SK-N-MC (cell line): ENCODE measurements at regions not wholly inside any gene's neighbourhood (a gene's known extent, or its start where the extent isn't known, plus 50 kb on each side); places are given as distances from the start of the nearest gene placed in this dataset.

ENCODE experiments used
- DNase-seq: peaks from one replicate; pipeline ENCODE4 v3.0.0-alpha.2; 2011; ENCODE audit warnings: low read depth, low spot score
- H3K27ac ChIP-seq: fragments of 200-600 bp; sonication (generic); 2 replicates; pipeline ENCODE4 v1.5.1; 2016; ENCODE audit warnings: mixed run types
- H3K36me3 ChIP-seq: fragments of 200-600 bp; sonication (generic); 2 replicates; pipeline ENCODE4 v1.6.1; 2017; ENCODE audit warnings: antibody characterized with exemption, low read length, mixed read lengths; ENCODE audit not compliant: insufficient read depth
- H3K4me3 ChIP-seq: fragments of 200-600 bp; sonication (generic); 2 replicates; pipeline ENCODE4 v1.5.1; 2016
- H3K9ac ChIP-seq: fragments of 200-600 bp; sonication (generic); 2 replicates; pipeline ENCODE4 v1.8.0; 2017; ENCODE audit warnings: mixed run types, mixed read lengths; ENCODE audit not compliant: insufficient read length
- H3K9me3 ChIP-seq: fragments of 200-600 bp; sonication (generic); 2 replicates; pipeline ENCODE4 v1.6.1; 2017; ENCODE audit warnings: low read depth, mild to moderate bottlenecking, antibody characterized with exemption, low read length, moderate library complexity, mixed read lengths
- EZH2 ChIP-seq: fragments of 200-600 bp; sonication (generic); IDR thresholded peaks from one replicate; pipeline ENCODE4 v1.6.1; 2017; ENCODE audit warnings: antibody characterized with exemption
- FOXP2 ChIP-seq: optimal IDR thresholded peaks from 2 replicates; pipeline ENCODE3; 2011; ENCODE audit warnings: mild to moderate bottlenecking, moderate library complexity; ENCODE audit not compliant: insufficient read depth; ENCODE audit errors: extremely low read length, control extremely low read depth
- POLR2AphosphoS5 ChIP-seq: IDR thresholded peaks from 2 replicates; pipeline ENCODE4 v1.6.1; 2012; ENCODE audit warnings: mild to moderate bottlenecking, low read depth, low read length, borderline replicate concordance

- no peak for DNase-seq
- Histone ChIP-seq H3K27ac (no peak overlapping the region), H3K4me3 (no peak overlapping the region), H3K9ac (no peak overlapping the region), H3K9me3 (no peaks in the 10 kb centered on the region), H3K36me3 (no peaks in the 10 kb centered on the region)
- TF ChIP-seq FOXP2 (no peak), POLR2AphosphoS5 (no peak), EZH2 (no peak)
These were observed 382.2 kb upstream of the IGFBP7 start for GRCh38 chr4:57492251-57492878.

- Histone ChIP-seq H3K9ac (no peak overlapping the region), H3K36me3 (no peaks in the 10 kb centered on the region), H3K9me3 (no peaks in the 10 kb centered on the region), H3K27ac (no peak overlapping the region), H3K4me3 (no peak overlapping the region)
- DNase-seq = no peak
- TF ChIP-seq POLR2AphosphoS5 (no peak), FOXP2 (no peak), EZH2 (no peak)
These were observed 381.2 kb upstream of the IGFBP7 start for GRCh38 chr4:57491388-57491787.

- Histone ChIP-seq H3K9ac (no peak overlapping the region), H3K4me3 (peak overlapping the region; percentile 25; the same call in 1 of the 2 replicates), H3K36me3 (no peaks in the 10 kb centered on the region), H3K9me3 (no peaks in the 10 kb centered on the region), H3K27ac (no peak overlapping the region)
- no peak for DNase-seq
- TF ChIP-seq FOXP2 = no peak
- no peak for TF ChIP-seq EZH2
- no peak for TF ChIP-seq POLR2AphosphoS5
These were observed 380.5 kb upstream of the IGFBP7 start for GRCh38 chr4:57490520-57491255.

GRCh38 chr4:57488366-57489162 lies 378.4 kb upstream of the IGFBP7 start:
- H3K9me3 ChIP-seq = no peaks in the 10 kb centered on the region

GRCh38 chr4:57475424-57475823 lies 365.2 kb upstream of the IGFBP7 start:
- H3K27ac ChIP-seq = no peak overlapping the region
- TF ChIP-seq EZH2 (no peak), POLR2AphosphoS5 (no peak), FOXP2 (no peak)
- no peak overlapping the region for H3K9ac ChIP-seq
- no peak for DNase-seq
- H3K9me3 ChIP-seq = no peaks in the 10 kb centered on the region
- no peaks in the 10 kb centered on the region for H3K36me3 ChIP-seq
- no peak overlapping the region for H3K4me3 ChIP-seq

More at GRCh38 chr4:57488366-57489162, 378.4 kb upstream of the IGFBP7 start:
- no peak for DNase-seq
- no peak overlapping the region for H3K4me3 ChIP-seq
- no peaks in the 10 kb centered on the region for H3K36me3 ChIP-seq
- H3K27ac ChIP-seq = no peak overlapping the region
- no peak overlapping the region for H3K9ac ChIP-seq
- TF ChIP-seq FOXP2 (no peak), POLR2AphosphoS5 (no peak), EZH2 (no peak)

- no peaks in the 10 kb centered on the region for H3K9me3 ChIP-seq
- H3K27ac ChIP-seq = no peak overlapping the region
- DNase-seq = no peak
- no peak for TF ChIP-seq POLR2AphosphoS5
- no peak for TF ChIP-seq EZH2
- TF ChIP-seq FOXP2 = no peak
- H3K36me3 ChIP-seq = no peaks in the 10 kb centered on the region
- H3K9ac ChIP-seq = no peak overlapping the region
- H3K4me3 ChIP-seq = no peak overlapping the region
These were observed 355.3 kb upstream of the IGFBP7 start for GRCh38 chr4:57465321-57466056.

- H3K27ac ChIP-seq = no peak overlapping the region
- H3K36me3 ChIP-seq = no peaks in the 10 kb centered on the region
- TF ChIP-seq EZH2 = no peak
- TF ChIP-seq FOXP2 = no peak
- TF ChIP-seq POLR2AphosphoS5 = no peak
- no peak overlapping the region for H3K9ac ChIP-seq
- no peak for DNase-seq
- no peaks in the 10 kb centered on the region for H3K9me3 ChIP-seq
- H3K4me3 ChIP-seq = no peak overlapping the region
These were observed 352.7 kb upstream of the IGFBP7 start for GRCh38 chr4:57462843-57463242.

- H3K27ac ChIP-seq = no peak overlapping the region
- H3K9me3 ChIP-seq = no peaks in the 10 kb centered on the region
- no peak for DNase-seq
- no peaks in the 10 kb centered on the region for H3K36me3 ChIP-seq
- no peak overlapping the region for H3K9ac ChIP-seq
- no peak for TF ChIP-seq POLR2AphosphoS5
- no peak for TF ChIP-seq FOXP2
- TF ChIP-seq EZH2 = no peak
- H3K4me3 ChIP-seq = no peak overlapping the region
These were observed 350.8 kb upstream of the IGFBP7 start for GRCh38 chr4:57460967-57461366.
